Right lobe of liver (tissue), 4 donors: ENCODE measurements at regions not wholly inside any gene's neighbourhood (a gene's known extent, or its start where the extent isn't known, plus 50 kb on each side); places are given as distances from the start of the nearest gene placed in this dataset.
"Not testable (repeated sequence)": the region's sequence is repeated elsewhere in the genome, so short reads cannot be mapped to it uniquely, and the experiment has no call there.

Source experiments
- CTCF ChIP-seq, 4 donors: fragments of 200-600 bp in 3 of 4; fragments of 450-650 bp in 1 of 4; IDR thresholded peaks; one replicate each; pipeline versions ENCODE4 v1.5.1 to v1.8.0; 2016 to 2022; ENCODE audit warnings: antibody characterized with exemption in 4 of 4, mild to moderate bottlenecking in 2 of 4
- POLR2A ChIP-seq: fragments of 450-650 bp; IDR thresholded peaks from one replicate; pipeline ENCODE4 v1.6.1; 2017; ENCODE audit warnings: antibody characterized with exemption, mild to moderate bottlenecking
- donor health status: DM: no; HTN: no; CAD: no.
- donor health status: DM: no; HTN: no; CAD: no.
- donor health status: DM: no; HTN: yes; CAD: no.

GRCh38 chr5:18006235-18006634 is 372.0 kb downstream of the TAF11L14 start:
- not testable (repeated sequence) for TF ChIP-seq CTCF (IDR thresholded peaks at IDR 0.05); POLR2A
